H9 (cell line): ENCODE measurements at regions not wholly inside any gene's neighbourhood (a gene's known extent, or its start where the extent isn't known, plus 50 kb on each side); places are given as distances from the start of the nearest gene placed in this dataset.
A peak's percentile ranks its signal among the peaks of the same experiment; 100 is the strongest.

Experiments
- DNase-seq: peaks from one replicate; pipeline ENCODE4 v3.0.0-alpha.2; 2017
- H2AFZ ChIP-seq: one replicate; pipeline ENCODE4 v1.6.1; 2013; ENCODE audit warnings: mild to moderate bottlenecking, low read length, control low read depth, moderate library complexity
- H2AK5ac ChIP-seq: 2 replicates; pipeline ENCODE4 v1.6.1; 2013; ENCODE audit warnings: low read length, control low read depth, mixed read lengths; ENCODE audit not compliant: insufficient read length
- H2BK120ac ChIP-seq: one replicate; pipeline ENCODE4 v1.6.1; 2013; ENCODE audit warnings: low read depth, mild to moderate bottlenecking, low read length, control low read depth, inconsistent platforms; ENCODE audit not compliant: poor library complexity, severe bottlenecking
- H2BK12ac ChIP-seq: 2 replicates; pipeline ENCODE4 v1.6.1; 2013; ENCODE audit warnings: low read length, control low read depth, mixed read lengths, low read depth; ENCODE audit not compliant: insufficient read length
- H2BK15ac ChIP-seq: 2 replicates; pipeline ENCODE4 v1.6.1; 2013; ENCODE audit warnings: low read depth, low read length, control low read depth
- H2BK20ac ChIP-seq: one replicate; pipeline ENCODE4 v1.6.1; 2013; ENCODE audit warnings: low read depth, mild to moderate bottlenecking, low read length, control low read depth, inconsistent platforms; ENCODE audit not compliant: poor library complexity, severe bottlenecking
- H2BK5ac ChIP-seq: 2 replicates; pipeline ENCODE4 v1.6.1; 2013; ENCODE audit warnings: low read length, control low read depth, mixed read lengths; ENCODE audit not compliant: insufficient read length
- H3K14ac ChIP-seq: 2 replicates; pipeline ENCODE4 v1.6.1; 2013; ENCODE audit warnings: low read length, control low read depth; ENCODE audit not compliant: insufficient read depth
- H3K18ac ChIP-seq: 2 replicates; pipeline ENCODE4 v1.6.1; 2013; ENCODE audit warnings: low read depth, mild to moderate bottlenecking, mixed read lengths, low read length, control low read depth; ENCODE audit not compliant: insufficient read length
- H3K23ac ChIP-seq: 2 replicates; pipeline ENCODE4 v1.6.1; 2013; ENCODE audit warnings: low read length, control low read depth, mixed read lengths, low read depth; ENCODE audit not compliant: insufficient read length
- H3K23me2 ChIP-seq: 2 replicates; pipeline ENCODE4 v1.6.1; 2013; ENCODE audit warnings: low read depth, mild to moderate bottlenecking, mixed read lengths, low read length, control low read depth; ENCODE audit not compliant: insufficient read length, poor library complexity, severe bottlenecking
- H3K27ac ChIP-seq: 2 replicates; pipeline ENCODE4 v1.5.1; 2013; ENCODE audit warnings: low read length, control low read depth, mixed read lengths, low read depth; ENCODE audit not compliant: insufficient read length
- H3K27me3 ChIP-seq: 2 replicates; pipeline ENCODE4 v1.6.1; 2013; ENCODE audit warnings: low read length, control low read depth, inconsistent platforms; ENCODE audit not compliant: insufficient read depth
- H3K4ac ChIP-seq: 2 replicates; pipeline ENCODE4 v1.6.1; 2013; ENCODE audit warnings: low read depth, mild to moderate bottlenecking, control low read depth, inconsistent platforms, low read length, moderate library complexity
- H3K4me1 ChIP-seq: 2 replicates; pipeline ENCODE4 v1.6.1; 2013; ENCODE audit warnings: low read length, control low read depth, inconsistent platforms; ENCODE audit not compliant: insufficient read depth
- H3K4me2 ChIP-seq: 2 replicates; pipeline ENCODE4 v1.6.1; 2013; ENCODE audit warnings: low read length, control low read depth, mixed read lengths; ENCODE audit not compliant: insufficient read length, insufficient read depth
- H3K56ac ChIP-seq: 2 replicates; pipeline ENCODE4 v1.6.1; 2013; ENCODE audit warnings: low read depth, mild to moderate bottlenecking, mixed read lengths, low read length, control low read depth; ENCODE audit not compliant: insufficient read length
- H3K79me1 ChIP-seq: 2 replicates; pipeline ENCODE4 v1.6.1; 2013; ENCODE audit warnings: low read depth, mild to moderate bottlenecking, moderate library complexity, low read length, control low read depth, inconsistent platforms; ENCODE audit not compliant: insufficient read depth, poor library complexity, severe bottlenecking
- H3K79me2 ChIP-seq: 2 replicates; pipeline ENCODE4 v1.6.1; 2013; ENCODE audit warnings: low read length, control low read depth, inconsistent platforms; ENCODE audit not compliant: insufficient read depth
- H3K9ac ChIP-seq: 2 replicates; pipeline ENCODE4 v1.6.1; 2013; ENCODE audit warnings: low read length, control low read depth, mixed read lengths; ENCODE audit not compliant: insufficient read length; ENCODE audit errors: extremely low read depth
- H3K9me3 ChIP-seq: one replicate; pipeline ENCODE4 v1.6.1; 2013; ENCODE audit warnings: low read depth, low read length, inconsistent platforms; ENCODE audit not compliant: control insufficient read depth
- H3T11ph ChIP-seq: one replicate; pipeline ENCODE4 v1.6.1; 2013; ENCODE audit warnings: mild to moderate bottlenecking, low read length, control low read depth, inconsistent platforms
- H4K20me1 ChIP-seq: one replicate; pipeline ENCODE4 v1.6.1; 2013; ENCODE audit not compliant: control insufficient read depth, insufficient read length, insufficient read depth
- H4K5ac ChIP-seq: 2 replicates; pipeline ENCODE4 v1.6.1; 2013; ENCODE audit warnings: low read depth, mild to moderate bottlenecking, mixed read lengths, low read length, control low read depth; ENCODE audit not compliant: insufficient read length
- H4K8ac ChIP-seq: replicated peaks from 2 replicates; pipeline ENCODE4 v1.6.1; 2013; ENCODE audit warnings: low read length, control low read depth, mixed read lengths, low read depth; ENCODE audit not compliant: insufficient read length
- H4K91ac ChIP-seq: 2 replicates; pipeline ENCODE4 v1.6.1; 2013; ENCODE audit warnings: low read depth, mild to moderate bottlenecking, moderate library complexity, mixed read lengths, low read length, control low read depth; ENCODE audit not compliant: insufficient read length
- H3K27ac Mint-ChIP-seq, 3 experiments: 2 replicates in 2 of 3; 3 replicates in 1 of 3; pipeline ENCODE4 v1.8.0; 2020 to 2021; ENCODE audit warnings: mixed read lengths in 3 of 3, mild to moderate bottlenecking in 1 of 3, moderate library complexity in 1 of 3
- H3K27me3 Mint-ChIP-seq: 2 replicates; pipeline ENCODE4 v1.8.0; 2021; ENCODE audit warnings: low read depth, mild to moderate bottlenecking, moderate library complexity, mixed read lengths
- H3K36me3 Mint-ChIP-seq, 3 experiments: 2 replicates in 2 of 3; 3 replicates in 1 of 3; pipeline ENCODE4 v1.8.0; 2020 to 2021; ENCODE audit warnings: low read depth in 3 of 3, mixed read lengths in 3 of 3; ENCODE audit not compliant: insufficient read depth in 1 of 3
- H3K4me1 Mint-ChIP-seq, 2 experiments: 2 replicates each; pipeline ENCODE4 v1.8.0; 2020; ENCODE audit warnings: mixed read lengths in 2 of 2
- H3K4me3 Mint-ChIP-seq, 2 experiments: 2 replicates in 1 of 2; 3 replicates in 1 of 2; pipeline ENCODE4 v1.8.0; 2020 to 2021; ENCODE audit warnings: mild to moderate bottlenecking in 2 of 2, mixed read lengths in 2 of 2, moderate library complexity in 1 of 2
- H3K9me3 Mint-ChIP-seq, 2 experiments: 2 replicates in 1 of 2; 3 replicates in 1 of 2; pipeline ENCODE4 v1.8.0; 2020; ENCODE audit warnings: mild to moderate bottlenecking in 2 of 2, mixed read lengths in 2 of 2, moderate library complexity in 1 of 2
- WGBS: extraction: QIAGEN DNeasy Blood & Tissue Kit; methylation state at CpG from one replicate; pipeline ENCODE4 v1.1.7; 2013; ENCODE audit warnings: missing lambda C conversion rate, low lambda C conversion rate, mixed read lengths; ENCODE audit not compliant: insufficient read length; ENCODE audit errors: extremely low coverage; 5-methylcytosine and 5-hydroxymethylcytosine counted together
- TF ChIP-seq, protein P1 (sequence below): fragments of 200-600 bp; sonication (generic); conservative IDR thresholded peaks from 3 replicates; pipeline ENCODE4 v1.8.0; 2021; ENCODE audit warnings: antibody characterized with exemption, mild to moderate bottlenecking

DNA sequence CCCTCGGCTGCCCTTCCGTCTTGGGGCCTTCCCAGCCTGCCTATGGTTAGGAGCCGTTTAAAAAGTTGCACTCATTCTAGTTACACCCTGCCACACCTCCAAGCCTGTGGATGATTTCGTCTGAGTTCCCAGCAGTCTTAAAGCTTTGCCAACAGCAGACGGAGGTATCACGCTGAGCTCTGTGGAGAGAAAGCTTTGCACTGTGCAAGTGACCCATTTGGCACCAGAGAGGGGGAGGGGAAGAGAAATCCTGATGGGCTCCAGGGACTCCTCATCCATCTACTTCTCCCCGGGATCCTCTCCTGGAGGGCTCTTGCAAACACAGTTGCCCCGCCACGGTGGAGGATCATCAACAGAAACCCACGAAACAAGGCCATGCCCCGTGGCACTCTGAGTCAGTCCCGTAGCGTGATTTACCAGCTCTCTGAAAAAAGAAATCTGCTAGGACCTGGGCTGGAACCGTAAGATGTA lies 98.8 kb upstream of the CITED2 start:
- Mint-ChIP-seq H3K9me3 (no peaks in the 10 kb centered on the region), H3K36me3 (no peaks in the 10 kb centered on the region; a peak in 1 of 7 replicates), H3K4me1 (peaks cover 59 to 61% of the 10 kb centered on the region in 2 experiments), H3K27ac (peak overlapping the region; percentile 41 to 96 (median 82); a peak in 5 of 7 replicates), H3K4me3 (peak overlapping the region in 1 of 2 experiments; percentile 3; a peak in 1 of 5 replicates), H3K27me3 (no peaks in the 10 kb centered on the region)
- H3T11ph ChIP-seq: no peak overlapping the region
- no peak overlapping the region for H3K4ac ChIP-seq
- H2BK20ac ChIP-seq: no peak overlapping the region
- H2BK12ac ChIP-seq: no peak overlapping the region
- no peaks in the 10 kb centered on the region for H3K79me1 ChIP-seq
- H2BK120ac ChIP-seq: no peak overlapping the region
- peak overlapping the region; percentile 83 for H3K14ac ChIP-seq
- no peaks in the 10 kb centered on the region for H3K27me3 ChIP-seq
- H3K9ac ChIP-seq: no peak overlapping the region
- TF ChIP-seq, protein P1, sequence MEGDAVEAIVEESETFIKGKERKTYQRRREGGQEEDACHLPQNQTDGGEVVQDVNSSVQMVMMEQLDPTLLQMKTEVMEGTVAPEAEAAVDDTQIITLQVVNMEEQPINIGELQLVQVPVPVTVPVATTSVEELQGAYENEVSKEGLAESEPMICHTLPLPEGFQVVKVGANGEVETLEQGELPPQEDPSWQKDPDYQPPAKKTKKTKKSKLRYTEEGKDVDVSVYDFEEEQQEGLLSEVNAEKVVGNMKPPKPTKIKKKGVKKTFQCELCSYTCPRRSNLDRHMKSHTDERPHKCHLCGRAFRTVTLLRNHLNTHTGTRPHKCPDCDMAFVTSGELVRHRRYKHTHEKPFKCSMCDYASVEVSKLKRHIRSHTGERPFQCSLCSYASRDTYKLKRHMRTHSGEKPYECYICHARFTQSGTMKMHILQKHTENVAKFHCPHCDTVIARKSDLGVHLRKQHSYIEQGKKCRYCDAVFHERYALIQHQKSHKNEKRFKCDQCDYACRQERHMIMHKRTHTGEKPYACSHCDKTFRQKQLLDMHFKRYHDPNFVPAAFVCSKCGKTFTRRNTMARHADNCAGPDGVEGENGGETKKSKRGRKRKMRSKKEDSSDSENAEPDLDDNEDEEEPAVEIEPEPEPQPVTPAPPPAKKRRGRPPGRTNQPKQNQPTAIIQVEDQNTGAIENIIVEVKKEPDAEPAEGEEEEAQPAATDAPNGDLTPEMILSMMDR: no peak
- no peak overlapping the region for H3K23ac ChIP-seq
- peaks cover 5% of the 10 kb centered on the region; the same call in 1 of the 2 replicates for H3K4me1 ChIP-seq
- no peaks in the 10 kb centered on the region for H3K23me2 ChIP-seq
- no peaks in the 10 kb centered on the region for H4K20me1 ChIP-seq
- WGBS: no CpG with 5 or more reads among the region's 14 CpGs
- peak overlapping the region; percentile 1 for H3K18ac ChIP-seq
- no peak overlapping the region for H2BK15ac ChIP-seq
- no peak overlapping the region for H2AK5ac ChIP-seq
- no peak overlapping the region for H3K27ac ChIP-seq
- H2BK5ac ChIP-seq: no peak overlapping the region
- no peak overlapping the region for H4K5ac ChIP-seq
- H3K79me2 ChIP-seq: no peaks in the 10 kb centered on the region
- no peak overlapping the region for H3K4me2 ChIP-seq
- H3K56ac ChIP-seq: no peak overlapping the region
- no peak overlapping the region for H4K91ac ChIP-seq
- peak; percentile 31 for DNase-seq
- no peaks in the 10 kb centered on the region for H3K9me3 ChIP-seq
- peak overlapping the region; percentile 59 for H2AFZ ChIP-seq
- H4K8ac ChIP-seq: no peak overlapping the region
